Sigmoid colon (tissue), 4 donors: ENCODE measurements at regions not wholly inside any gene's neighbourhood (a gene's known extent, or its start where the extent isn't known, plus 50 kb on each side); places are given as distances from the start of the nearest gene placed in this dataset.

Experiments
- EP300 ChIP-seq, 4 donors: sonication (generic); formaldehyde crosslinking; IDR thresholded peaks; one replicate each; pipeline ENCODE4 v1.6.1; 2017; ENCODE audit warnings: antibody characterized with exemption in 4 of 4
- POLR2A ChIP-seq, 2 donors: fragments of 450-650 bp; IDR thresholded peaks; one replicate each; pipeline ENCODE4 v1.6.1; 2016; ENCODE audit warnings: antibody characterized with exemption in 2 of 2, mild to moderate bottlenecking in 2 of 2, moderate library complexity in 2 of 2
- POLR2AphosphoS5 ChIP-seq, 4 donors: sonication (generic); formaldehyde crosslinking; IDR thresholded peaks; one replicate each; pipeline ENCODE4 v1.6.1; 2017; ENCODE audit warnings: antibody characterized with exemption in 4 of 4
- TF ChIP-seq, protein P1 (sequence below), 4 experiments: fragments of 450-650 bp in 3 of 4; fragments of 200-600 bp in 1 of 4; IDR thresholded peaks; one replicate each; pipeline ENCODE4 v1.5.1; 2016 to 2019; ENCODE audit warnings: antibody characterized with exemption in 4 of 4, mild to moderate bottlenecking in 3 of 4, moderate library complexity in 2 of 4

- TF ChIP-seq POLR2A (IDR thresholded peaks at IDR 0.05) (no peak), EP300 (IDR thresholded peaks at IDR 0.05) (no peak), POLR2AphosphoS5 (IDR thresholded peaks at IDR 0.05) (no peak)
- TF ChIP-seq, protein P1, sequence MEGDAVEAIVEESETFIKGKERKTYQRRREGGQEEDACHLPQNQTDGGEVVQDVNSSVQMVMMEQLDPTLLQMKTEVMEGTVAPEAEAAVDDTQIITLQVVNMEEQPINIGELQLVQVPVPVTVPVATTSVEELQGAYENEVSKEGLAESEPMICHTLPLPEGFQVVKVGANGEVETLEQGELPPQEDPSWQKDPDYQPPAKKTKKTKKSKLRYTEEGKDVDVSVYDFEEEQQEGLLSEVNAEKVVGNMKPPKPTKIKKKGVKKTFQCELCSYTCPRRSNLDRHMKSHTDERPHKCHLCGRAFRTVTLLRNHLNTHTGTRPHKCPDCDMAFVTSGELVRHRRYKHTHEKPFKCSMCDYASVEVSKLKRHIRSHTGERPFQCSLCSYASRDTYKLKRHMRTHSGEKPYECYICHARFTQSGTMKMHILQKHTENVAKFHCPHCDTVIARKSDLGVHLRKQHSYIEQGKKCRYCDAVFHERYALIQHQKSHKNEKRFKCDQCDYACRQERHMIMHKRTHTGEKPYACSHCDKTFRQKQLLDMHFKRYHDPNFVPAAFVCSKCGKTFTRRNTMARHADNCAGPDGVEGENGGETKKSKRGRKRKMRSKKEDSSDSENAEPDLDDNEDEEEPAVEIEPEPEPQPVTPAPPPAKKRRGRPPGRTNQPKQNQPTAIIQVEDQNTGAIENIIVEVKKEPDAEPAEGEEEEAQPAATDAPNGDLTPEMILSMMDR (IDR thresholded peaks at IDR 0.05): no peak
Measured at GRCh38 chr17:72419866-72420774, 299.3 kb downstream of the SOX9 start.
